ENCODE measurements at regions not wholly inside any gene's neighbourhood (a gene's known extent, or its start where the extent isn't known, plus 50 kb on each side); places are given as distances from the start of the nearest gene placed in this dataset.

GRCh38 chr17:79183293-79184158 is 108.9 kb downstream of the ENGASE start:
- FAIRE-seq: no peak

DNA sequence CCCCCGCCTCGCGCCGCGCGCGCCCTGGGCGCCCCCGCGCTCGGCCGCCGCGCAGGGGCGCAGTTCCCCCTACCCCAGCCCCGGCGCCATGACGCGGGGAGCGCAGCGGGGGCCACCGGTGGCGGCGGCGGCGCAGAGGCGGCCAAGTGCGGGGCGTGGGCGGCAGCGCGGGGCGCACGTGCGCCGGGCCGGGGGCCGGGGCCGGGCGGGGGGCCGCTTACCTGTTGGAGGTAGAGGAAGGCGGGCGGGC is 108.3 kb downstream of the ENGASE start:
- FAIRE-seq: no peak

GRCh38 chr17:79182176-79183042 is 107.8 kb downstream of the ENGASE start:
- no peak for FAIRE-seq

- no peak for FAIRE-seq
Measured at GRCh38 chr17:79180358-79181005, 105.9 kb downstream of the ENGASE start.

DNA sequence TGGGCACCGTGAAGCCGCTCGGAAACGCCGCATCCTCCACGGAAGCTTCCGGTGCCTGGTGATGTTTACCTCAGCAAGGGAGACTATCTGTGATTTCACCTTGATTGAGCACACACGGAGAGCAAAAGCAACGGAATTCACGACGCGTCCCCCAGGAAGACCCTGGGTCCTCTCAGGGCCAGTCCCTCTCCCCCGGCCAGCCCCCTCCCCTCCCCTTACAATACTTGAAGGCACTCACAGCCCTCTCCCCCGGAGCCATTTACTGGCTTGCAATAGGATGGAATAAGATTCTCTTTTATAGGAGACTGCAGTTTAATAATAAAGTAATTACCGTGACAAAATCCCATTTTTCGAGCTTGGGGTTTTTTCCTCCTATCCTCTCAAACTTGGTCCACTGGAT is 104.7 kb downstream of the ENGASE start:
- FAIRE-seq: no peak

DNA sequence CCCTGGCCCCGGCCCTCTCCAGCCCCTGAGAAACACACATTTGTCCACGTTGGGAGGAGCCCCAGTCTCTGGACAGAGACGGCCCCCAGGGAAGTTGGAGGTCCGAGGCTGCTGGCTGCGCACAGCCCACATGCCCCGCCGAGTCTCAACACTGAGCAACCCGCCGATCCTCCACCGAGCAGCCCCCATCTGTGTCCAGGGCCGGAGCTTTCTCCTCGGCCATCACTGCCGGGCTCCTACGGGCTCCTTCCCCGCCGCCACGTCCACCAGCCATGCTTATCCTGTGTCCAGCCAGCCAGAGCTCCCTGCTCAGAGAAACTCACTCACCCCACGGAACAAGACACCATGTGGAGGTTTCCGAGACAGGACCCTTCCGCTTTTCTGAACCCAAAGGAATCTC is 103.3 kb downstream of the ENGASE start:
- FAIRE-seq: no peak

DNA sequence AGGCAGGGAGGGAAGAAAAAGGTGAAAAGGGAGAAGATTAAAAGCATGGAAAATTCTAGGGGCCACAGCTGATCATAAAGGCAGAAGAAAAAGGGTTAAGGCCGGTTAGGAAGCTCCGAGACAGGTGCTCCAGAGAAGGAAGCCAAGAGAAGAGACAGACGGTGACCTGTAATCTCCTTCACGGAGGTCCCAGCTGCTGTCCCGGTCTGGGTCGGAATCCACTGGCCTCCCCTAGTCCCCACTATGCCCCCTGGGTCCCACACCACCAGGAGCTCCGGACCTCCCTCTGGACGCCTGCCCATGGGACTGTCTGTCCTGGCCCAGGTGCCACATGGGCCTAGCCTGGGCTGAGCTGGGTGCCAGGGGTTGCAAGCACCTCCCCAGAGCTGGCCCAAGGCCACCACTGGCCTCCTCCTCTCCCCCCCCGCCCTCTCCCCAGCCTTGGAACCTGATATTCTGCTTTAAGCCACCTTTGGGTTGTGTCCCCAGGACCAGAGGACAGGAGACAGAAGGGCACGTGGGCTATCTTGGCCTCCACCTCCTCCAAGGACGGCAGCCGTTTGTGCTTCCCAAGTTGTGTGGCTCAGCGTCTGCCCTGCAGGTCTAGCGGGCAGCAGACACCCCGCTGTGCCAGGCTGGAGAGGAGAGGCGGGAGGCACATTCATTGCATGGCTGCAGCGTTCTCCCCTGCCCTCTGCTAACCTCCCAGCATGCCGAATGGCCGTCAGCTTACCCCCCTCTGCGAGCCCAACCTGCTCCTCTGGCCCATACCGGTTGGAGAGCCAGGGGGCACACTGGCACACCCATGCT is 102.4 kb downstream of the ENGASE start:
- FAIRE-seq: no peak

DNA sequence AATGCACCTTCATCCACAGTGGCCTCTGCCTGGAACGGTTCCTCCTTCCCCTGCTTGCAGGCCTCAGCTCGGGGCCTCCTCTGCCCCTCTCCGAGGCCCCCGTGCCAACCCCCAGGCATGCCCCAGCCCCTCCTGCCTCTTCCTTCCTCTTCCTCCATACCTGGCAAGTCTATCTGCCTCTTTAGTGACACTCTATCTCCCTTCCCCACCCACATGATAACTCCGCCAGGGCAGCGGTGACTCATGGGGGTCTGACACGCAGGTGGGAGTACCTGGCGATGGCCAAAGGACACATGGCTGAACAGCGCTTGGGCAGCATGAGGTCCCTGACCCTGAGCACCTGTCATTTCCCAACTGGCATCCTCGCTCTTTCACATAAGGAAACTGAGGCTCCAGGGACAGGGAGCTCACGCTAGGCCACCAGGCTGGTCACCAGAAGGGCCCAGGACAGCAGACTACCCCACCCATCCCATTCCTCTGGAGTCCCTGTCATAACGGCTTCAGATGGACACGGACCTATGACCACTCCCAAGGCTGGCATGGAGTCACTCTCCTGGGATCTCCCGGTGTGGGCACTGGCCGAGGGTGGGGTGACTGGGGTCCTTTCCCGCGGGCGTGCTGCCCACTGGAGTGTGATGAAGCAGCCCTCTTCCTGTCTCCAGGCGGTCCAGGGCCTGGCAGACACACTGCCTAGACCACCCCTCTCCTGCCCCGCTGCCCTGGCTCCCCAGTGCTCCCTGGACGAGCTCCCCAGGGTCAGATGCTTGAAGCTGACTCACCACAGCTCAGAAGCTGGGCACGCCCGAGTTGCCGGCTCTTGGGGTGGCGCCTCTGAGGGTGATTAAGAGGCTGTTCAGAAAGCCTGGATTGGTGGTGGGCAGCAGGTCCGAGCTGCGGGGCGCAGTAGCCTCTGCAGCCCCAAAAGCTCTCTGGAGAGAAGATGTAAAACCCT is 100.6 kb downstream of the ENGASE start:
- FAIRE-seq: no peak

DNA sequence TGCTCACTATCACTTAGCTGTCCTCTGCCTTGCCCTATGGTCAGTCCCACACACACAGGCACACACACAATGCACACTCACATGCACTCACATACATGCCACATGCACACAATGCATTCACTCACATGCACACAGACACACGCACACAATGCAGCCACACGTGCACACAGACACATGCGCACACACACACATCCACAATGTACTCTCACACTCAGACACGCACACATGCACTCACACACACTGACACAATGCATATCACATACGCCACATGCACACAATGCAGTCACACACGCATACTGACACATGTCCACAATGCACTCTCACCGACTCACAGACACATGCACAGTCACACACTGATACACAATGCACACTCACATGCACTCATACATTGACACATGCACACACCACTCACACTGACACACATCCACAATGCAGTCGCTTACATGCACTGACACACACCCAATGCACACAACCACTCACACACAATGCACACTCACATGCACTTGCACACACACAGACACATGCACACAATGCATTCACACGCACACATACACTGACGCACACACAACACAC is 99.7 kb downstream of the ENGASE start:
- FAIRE-seq: no peak

DNA sequence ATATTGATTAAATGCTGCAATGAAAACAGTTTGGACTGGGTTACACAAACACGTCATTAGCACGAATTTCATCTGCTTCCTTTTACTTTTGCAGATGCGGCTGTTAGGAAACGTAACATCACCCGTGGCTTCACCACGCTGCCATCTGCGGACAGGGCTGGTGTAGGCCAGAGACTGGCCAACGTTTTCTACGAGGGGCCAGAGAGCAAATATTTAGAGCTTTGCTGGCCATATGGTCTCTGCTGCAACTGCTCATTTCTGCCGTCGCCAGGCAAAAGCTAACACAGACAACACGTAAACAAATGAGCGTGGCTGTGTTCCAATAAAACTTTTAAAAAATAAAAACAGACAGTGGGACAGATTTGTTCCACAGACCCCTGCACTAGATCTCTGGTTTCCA is 96.6 kb downstream of the ENGASE start:
- no peak for FAIRE-seq

GRCh38 chr17:79169861-79170260 is 95.2 kb downstream of the ENGASE start:
- no peak for FAIRE-seq

DNA sequence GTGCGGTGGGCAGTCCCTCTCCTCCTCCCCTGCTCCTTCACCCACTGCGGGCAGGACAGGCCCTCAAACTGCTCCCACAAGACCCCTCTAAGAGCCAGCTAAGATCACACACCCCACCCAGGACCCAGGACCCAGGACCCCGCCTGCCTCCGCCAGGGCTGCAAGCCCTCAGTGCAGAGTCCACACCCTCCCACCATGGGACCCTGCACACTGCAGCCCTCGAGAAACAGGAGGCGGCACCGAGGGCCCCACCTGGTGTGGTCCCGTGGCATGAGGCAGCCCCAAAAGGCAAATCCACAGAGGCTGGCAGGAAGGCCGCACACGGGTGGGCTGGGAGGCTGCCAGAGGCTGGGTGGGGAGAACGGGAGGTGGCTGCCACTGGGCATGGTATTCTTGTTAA is 94.7 kb downstream of the ENGASE start:
- FAIRE-seq: no peak

- FAIRE-seq: no peak
Measured at GRCh38 chr17:79168486-79169055, 93.9 kb downstream of the ENGASE start.

- FAIRE-seq: no peak
Measured at GRCh38 chr17:79167486-79167885, 92.9 kb downstream of the ENGASE start.

DNA sequence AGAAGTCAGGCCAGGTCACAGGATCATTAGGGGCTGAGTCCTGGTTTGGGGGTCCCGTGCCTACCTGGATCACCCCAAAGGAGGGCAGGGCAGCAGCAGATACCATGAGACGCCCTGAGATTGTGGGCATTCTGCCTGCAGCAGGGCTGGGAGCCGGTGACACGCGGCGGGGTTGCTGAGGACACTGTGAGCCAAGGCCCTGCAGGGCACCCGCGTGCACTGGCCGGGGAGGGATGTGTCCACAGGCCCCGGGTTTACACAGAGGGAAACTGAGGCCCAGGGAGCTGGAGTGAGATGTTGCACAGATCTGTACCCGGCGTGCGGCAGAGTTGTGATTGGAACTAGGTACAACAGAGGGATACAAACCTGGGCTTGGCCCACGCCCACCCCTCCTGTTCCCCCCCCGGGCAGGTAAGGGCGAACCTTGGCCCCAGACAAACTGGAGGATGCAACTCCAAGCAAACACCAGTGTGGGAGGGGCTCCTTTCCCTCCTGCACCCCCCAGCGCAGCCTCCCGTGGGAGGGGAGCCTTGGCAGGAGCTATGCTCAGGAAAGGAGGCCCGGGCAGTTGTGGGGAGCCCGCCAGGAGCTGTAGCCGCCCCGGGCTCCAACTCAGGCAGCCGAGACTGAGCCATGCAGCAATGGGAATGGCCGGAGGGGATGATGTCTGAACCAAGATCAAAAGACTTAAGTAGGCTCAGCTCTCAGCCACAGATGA is 91.3 kb downstream of the ENGASE start:
- no peak for FAIRE-seq

DNA sequence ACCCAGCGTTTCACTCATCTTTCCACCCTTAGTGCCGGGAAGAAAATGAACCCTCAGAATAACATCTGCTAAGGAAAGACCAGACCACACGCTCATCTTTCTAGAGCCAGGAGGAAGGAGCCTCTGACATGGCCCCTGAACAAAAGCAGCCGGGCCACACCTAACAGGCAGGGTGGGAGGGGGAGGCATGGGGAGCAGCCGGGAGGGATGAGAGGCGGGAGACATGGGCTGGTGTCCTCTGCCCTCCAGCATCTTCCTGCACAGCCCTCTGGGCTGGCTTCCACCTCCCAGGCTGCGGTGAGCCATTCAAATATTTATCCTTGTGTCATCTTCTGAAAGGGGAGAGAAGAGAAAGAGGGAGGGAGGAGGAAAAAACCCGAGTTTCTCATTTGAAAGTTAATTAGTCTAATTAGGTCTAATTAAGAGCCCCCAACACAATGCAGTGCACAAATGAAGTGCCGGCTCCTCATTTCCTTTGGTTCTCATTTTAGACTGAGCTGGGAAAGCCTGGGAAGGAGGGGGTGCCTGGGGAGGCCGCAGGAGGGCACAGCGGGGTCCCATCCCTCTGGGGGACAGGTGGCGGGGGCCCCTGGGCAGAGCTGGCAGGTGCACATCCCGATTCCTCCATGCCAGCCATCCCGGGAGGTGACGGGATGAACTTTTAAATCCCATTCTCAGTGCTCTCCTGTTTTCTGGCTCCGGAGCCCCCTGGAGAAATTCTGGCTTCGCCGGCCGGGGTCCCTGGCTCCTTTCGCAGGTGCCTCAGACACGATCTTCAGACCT is 90.5 kb downstream of the ENGASE start:
- no peak for FAIRE-seq

- no peak for FAIRE-seq
Measured at GRCh38 chr17:79164408-79164807, 89.8 kb downstream of the ENGASE start.

DNA sequence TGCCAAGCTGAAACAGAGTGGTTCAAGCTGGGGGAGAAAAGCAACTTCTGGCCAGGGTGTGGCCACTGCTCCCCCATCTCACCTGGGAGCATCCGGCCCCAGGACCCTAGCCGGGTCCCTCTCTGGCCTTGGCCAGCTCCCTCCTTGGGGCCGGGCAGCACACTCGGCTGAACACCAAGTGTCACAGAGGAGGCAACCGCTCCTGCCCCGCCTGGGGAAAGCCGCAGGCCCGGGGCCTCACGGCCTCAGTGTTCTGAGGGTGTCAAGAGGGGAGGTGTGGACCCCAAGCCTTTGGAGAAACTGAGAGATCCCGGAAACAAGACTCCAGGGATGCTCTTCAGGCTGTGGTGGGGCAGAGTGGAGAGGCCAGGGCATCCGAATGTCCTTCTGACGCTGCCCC is 88.4 kb downstream of the ENGASE start:
- FAIRE-seq: no peak

All from A204.1 (cell line).